ENCODE measurements at regions not wholly inside any gene's neighbourhood (a gene's known extent, or its start where the extent isn't known, plus 50 kb on each side); places are given as distances from the start of the nearest gene placed in this dataset.

DNA sequence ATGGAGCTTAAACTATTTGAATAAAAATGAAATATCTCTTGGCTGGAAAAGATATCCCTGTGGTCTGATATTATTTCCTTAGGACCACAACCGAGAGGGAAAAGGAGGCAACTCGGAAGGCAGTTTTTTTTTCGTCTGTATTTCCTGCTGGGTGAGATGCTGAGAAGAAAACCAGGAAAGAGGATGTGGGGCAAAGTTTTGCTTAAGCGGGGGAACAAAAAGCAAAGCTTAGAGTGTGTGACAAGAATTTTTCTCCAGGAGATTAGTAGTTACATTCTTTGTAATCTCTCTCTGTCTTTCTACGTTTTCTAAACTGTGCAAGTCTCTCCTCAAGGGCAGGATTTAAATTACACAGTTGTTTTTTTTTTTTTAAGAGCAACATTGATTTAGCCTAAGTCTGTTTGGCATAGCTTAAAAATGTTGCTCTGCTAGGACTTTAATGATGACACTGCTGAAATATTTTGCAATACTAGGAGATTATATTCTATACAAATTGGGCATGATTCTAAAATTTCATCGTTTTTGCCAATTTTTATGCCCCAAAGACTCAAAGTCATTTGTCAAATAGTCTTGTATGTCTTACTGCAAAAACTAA, 258.5 kb downstream of the KCNS3 start:
- H3K4me3 ChIP-seq (replicated peaks in 1 of 3) = no peak overlapping the region
- no peaks in the 10 kb centered on the region for H3K4me1 ChIP-seq
- DNase-seq = no peak
- WGBS, 2 donors = 35 to 36% methylated on average over 6 of the region's 6 CpGs
- H3K27ac ChIP-seq = no peak overlapping the region
- no peaks in the 10 kb centered on the region for H3K27me3 ChIP-seq
- intact Hi-C loops (cut with DNase I) = no loop called here
- no peaks in the 10 kb centered on the region for H3K9me3 ChIP-seq
- H3K36me3 ChIP-seq = no peaks in the 10 kb centered on the region
- TF ChIP-seq, protein P1, sequence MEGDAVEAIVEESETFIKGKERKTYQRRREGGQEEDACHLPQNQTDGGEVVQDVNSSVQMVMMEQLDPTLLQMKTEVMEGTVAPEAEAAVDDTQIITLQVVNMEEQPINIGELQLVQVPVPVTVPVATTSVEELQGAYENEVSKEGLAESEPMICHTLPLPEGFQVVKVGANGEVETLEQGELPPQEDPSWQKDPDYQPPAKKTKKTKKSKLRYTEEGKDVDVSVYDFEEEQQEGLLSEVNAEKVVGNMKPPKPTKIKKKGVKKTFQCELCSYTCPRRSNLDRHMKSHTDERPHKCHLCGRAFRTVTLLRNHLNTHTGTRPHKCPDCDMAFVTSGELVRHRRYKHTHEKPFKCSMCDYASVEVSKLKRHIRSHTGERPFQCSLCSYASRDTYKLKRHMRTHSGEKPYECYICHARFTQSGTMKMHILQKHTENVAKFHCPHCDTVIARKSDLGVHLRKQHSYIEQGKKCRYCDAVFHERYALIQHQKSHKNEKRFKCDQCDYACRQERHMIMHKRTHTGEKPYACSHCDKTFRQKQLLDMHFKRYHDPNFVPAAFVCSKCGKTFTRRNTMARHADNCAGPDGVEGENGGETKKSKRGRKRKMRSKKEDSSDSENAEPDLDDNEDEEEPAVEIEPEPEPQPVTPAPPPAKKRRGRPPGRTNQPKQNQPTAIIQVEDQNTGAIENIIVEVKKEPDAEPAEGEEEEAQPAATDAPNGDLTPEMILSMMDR (IDR thresholded peaks at IDR 0.05) = no peak
- no peak for TF ChIP-seq POLR2A (IDR thresholded peaks at IDR 0.05)

DNA sequence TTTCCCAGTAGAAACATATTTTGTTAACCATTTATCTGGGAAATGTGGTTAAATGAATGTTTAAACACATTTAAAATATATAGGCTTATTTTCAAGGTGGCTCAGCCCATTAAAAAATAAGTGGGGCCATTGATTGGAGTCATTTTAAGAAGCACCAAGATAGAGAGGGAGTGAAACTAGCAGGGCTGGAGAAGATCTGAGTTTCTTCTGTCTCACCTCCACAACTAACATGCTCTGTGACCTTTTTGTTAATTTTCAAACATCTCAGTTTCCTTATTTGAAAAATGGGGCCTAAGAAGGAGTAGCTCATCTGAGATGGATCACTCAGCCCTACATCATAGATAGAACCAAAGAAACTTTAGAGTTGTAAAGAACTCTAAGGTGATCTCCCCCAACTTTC, 254.8 kb downstream of the KCNS3 start:
- H3K4me3 ChIP-seq (replicated peaks in 1 of 3) = no peak overlapping the region
- H3K27me3 ChIP-seq = no peaks in the 10 kb centered on the region
- H3K27ac ChIP-seq = no peak overlapping the region
- no peaks in the 10 kb centered on the region for H3K4me1 ChIP-seq
- TF ChIP-seq, protein P1 (IDR thresholded peaks at IDR 0.05) = no peak
- TF ChIP-seq POLR2A (IDR thresholded peaks at IDR 0.05) = no peak
- no peak for DNase-seq
- intact Hi-C loops (cut with DNase I) = no loop called here
- no peaks in the 10 kb centered on the region for H3K9me3 ChIP-seq
- H3K36me3 ChIP-seq = no peaks in the 10 kb centered on the region

DNA sequence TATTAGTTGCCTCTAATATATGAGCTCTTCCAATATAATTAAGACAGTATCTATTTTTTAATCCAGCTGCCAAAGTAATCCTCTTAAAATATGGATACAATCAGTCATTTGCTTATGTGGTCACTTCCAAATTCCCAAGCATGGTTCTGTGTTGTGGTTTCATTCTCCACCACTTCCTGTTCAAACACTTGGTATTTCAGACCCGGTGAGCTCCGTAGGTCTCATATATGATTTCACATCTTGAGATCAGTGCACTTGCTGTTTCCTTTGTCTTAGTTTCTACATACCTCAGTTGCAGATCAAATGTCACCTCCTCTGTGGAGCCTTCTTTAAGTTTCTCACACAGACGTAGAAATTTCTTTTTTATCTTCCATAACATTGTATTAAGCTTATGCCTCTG, 254.2 kb downstream of the KCNS3 start:
- H3K4me1 ChIP-seq = no peaks in the 10 kb centered on the region
- 77 to 78% methylated on average over 3 of the region's 3 CpGs for WGBS, 2 donors
- H3K27ac ChIP-seq = no peak overlapping the region
- H3K36me3 ChIP-seq = no peaks in the 10 kb centered on the region
- no peaks in the 10 kb centered on the region for H3K27me3 ChIP-seq
- intact Hi-C loops (cut with DNase I) = no loop called here
- DNase-seq = no peak
- H3K4me3 ChIP-seq (replicated peaks in 1 of 3) = no peak overlapping the region
- TF ChIP-seq, protein P1 (IDR thresholded peaks at IDR 0.05) = no peak
- no peak for TF ChIP-seq POLR2A (IDR thresholded peaks at IDR 0.05)
- no peaks in the 10 kb centered on the region for H3K9me3 ChIP-seq

DNA sequence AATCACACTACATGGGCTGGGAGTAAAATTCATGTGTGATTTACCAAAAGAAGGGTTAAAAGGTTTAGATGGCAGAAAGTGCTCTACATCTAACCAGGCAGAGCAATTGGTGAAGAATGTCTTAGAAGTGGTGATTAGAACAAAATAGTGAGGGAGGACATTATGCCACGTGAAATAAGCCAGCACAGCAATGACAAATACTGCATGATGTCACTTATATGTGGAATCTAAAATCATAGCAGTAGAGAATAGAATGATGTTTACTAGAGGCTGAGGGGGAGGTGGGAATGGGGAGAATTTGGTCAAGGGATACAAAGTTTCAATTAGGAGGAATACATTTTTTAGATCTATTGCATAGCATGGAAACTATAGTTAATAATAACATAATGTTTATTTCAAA, 253.3 kb downstream of the KCNS3 start:
- TF ChIP-seq, protein P1 (IDR thresholded peaks at IDR 0.05) = no peak
- TF ChIP-seq POLR2A (IDR thresholded peaks at IDR 0.05) = no peak
- no peak for DNase-seq
- Histone ChIP-seq H3K4me3 (replicated peaks in 1 of 3) (no peak overlapping the region), H3K9me3 (no peaks in the 10 kb centered on the region), H3K27ac (no peak overlapping the region), H3K27me3 (no peaks in the 10 kb centered on the region), H3K4me1 (no peaks in the 10 kb centered on the region), H3K36me3 (no peaks in the 10 kb centered on the region)
- WGBS, 2 donors = 71 to 74% methylated on average over 1 of the region's 1 CpG
- intact Hi-C loops (cut with DNase I) = no loop called here

DNA sequence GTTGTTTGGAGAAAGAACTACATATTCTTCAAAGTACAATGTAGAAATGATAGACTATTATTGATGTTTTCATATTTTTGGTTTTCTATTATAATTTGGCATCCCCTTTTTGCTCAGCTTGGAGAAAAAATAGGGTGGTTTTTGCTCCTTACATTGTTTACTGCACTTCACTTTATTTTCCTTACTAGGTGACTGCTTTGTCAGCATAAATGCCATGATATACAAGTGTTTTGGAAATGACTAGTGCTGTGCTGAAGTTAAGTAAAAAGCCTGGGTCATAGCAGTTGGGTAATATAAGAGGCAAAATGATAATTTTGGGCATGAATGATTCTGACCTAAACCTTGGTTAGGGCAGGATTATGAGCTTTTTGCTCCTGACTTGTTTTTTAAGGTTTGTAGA, 250.9 kb downstream of the KCNS3 start:
- Histone ChIP-seq H3K4me3 (replicated peaks in 1 of 3) (no peak overlapping the region), H3K9me3 (no peaks in the 10 kb centered on the region), H3K4me1 (no peaks in the 10 kb centered on the region), H3K36me3 (no peaks in the 10 kb centered on the region), H3K27me3 (no peaks in the 10 kb centered on the region), H3K27ac (no peak overlapping the region)
- no peak for DNase-seq
- no peak for TF ChIP-seq POLR2A (IDR thresholded peaks at IDR 0.05)
- TF ChIP-seq, protein P1 (IDR thresholded peaks at IDR 0.05) = no peak
- intact Hi-C loops (cut with DNase I) = no loop called here
